Neutrophil (primary cell): ENCODE measurements at regions not wholly inside any gene's neighbourhood (a gene's known extent, or its start where the extent isn't known, plus 50 kb on each side); places are given as distances from the start of the nearest gene placed in this dataset.
"Not testable (repeated sequence)": the region's sequence is repeated elsewhere in the genome, so short reads cannot be mapped to it uniquely, and the experiment has no call there.

Source experiments
- H3K27ac ChIP-seq: fragments of 200-600 bp; sonication (generic); 2 replicates; pipeline ENCODE4 v1.5.1; 2016; ENCODE audit warnings: mild to moderate bottlenecking, moderate library complexity
- H3K27me3 ChIP-seq: fragments of 200-600 bp; sonication (generic); 2 replicates; pipeline ENCODE4 v1.6.0; 2016; ENCODE audit warnings: mild to moderate bottlenecking
- H3K36me3 ChIP-seq: fragments of 200-600 bp; sonication (generic); 2 replicates; pipeline ENCODE4 v1.5.1; 2017
- H3K4me1 ChIP-seq, 2 experiments: fragments of 200-600 bp in 1 of 2; sonication (generic) in 1 of 2; 1 replicate in 1 of 2; 2 replicates in 1 of 2; pipeline versions ENCODE4 v1.5.1 to v1.6.1; 2013 to 2016; ENCODE audit warnings: low read depth in 1 of 2, low read length in 1 of 2, mild to moderate bottlenecking in 1 of 2, moderate library complexity in 1 of 2; ENCODE audit not compliant: control insufficient read depth in 1 of 2, insufficient read depth in 1 of 2
- H3K4me3 ChIP-seq, 2 experiments: fragments of 200-600 bp in 1 of 2; sonication (generic) in 1 of 2; 1 replicate in 1 of 2; 2 replicates in 1 of 2; pipeline ENCODE4 v1.5.1; 2013 to 2016; ENCODE audit warnings: low read depth in 1 of 2, low read length in 1 of 2, mild to moderate bottlenecking in 1 of 2, moderate library complexity in 1 of 2
- H3K9me3 ChIP-seq: fragments of 200-600 bp; sonication (generic); 2 replicates; pipeline ENCODE4 v1.5.1; 2016
- TF ChIP-seq, protein P1 (sequence below): fragments of 200-600 bp; sonication (generic); IDR thresholded peaks from 2 replicates; pipeline ENCODE4 v1.5.1; 2016; ENCODE audit warnings: antibody characterized with exemption

DNA sequence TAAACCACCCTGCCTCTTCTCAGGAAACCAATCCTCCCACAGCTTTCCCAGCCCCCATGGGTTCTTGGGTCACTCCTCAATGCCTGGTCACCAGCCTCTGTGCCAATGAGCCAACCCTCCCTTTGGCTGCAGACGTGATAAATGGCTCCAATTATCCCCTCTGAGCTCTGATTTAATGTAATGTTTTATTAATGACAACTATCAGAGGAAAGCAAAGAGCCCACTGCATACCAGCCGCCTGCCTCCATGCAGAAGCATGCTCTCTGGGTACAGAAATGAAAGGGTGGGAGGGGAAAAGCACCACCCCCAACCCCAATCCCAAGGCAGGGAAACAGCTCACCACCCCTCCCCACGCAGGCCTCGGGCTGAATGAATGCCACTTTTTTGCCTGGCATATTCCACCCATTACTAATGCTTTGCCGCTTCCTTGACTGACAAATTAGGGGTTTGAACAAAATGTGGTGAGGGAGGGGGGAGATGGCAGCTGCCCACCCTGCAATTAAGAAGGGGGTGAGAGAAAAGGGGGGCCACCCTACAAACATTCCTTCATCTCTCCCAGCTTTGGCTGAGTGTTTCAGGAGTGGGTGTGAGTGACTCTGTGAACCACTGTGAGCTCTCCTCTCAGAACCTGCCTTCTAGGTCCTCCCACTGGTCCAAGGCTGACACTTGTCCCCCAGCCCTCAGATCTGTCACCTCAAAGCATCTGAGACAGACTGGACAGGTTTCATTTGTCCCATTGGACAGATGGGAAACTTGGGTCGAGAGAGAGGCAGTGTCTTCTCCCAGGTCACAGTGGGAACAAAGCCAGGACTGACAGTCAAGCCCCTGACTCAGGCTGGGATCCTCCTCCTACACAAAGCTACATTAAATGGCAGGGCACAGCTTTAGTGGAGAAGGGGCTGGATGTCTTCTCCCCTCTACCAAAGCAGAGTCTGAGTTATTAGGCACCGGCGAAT is 161.5 kb downstream of the TMEM132E start:
- TF ChIP-seq, protein P1, sequence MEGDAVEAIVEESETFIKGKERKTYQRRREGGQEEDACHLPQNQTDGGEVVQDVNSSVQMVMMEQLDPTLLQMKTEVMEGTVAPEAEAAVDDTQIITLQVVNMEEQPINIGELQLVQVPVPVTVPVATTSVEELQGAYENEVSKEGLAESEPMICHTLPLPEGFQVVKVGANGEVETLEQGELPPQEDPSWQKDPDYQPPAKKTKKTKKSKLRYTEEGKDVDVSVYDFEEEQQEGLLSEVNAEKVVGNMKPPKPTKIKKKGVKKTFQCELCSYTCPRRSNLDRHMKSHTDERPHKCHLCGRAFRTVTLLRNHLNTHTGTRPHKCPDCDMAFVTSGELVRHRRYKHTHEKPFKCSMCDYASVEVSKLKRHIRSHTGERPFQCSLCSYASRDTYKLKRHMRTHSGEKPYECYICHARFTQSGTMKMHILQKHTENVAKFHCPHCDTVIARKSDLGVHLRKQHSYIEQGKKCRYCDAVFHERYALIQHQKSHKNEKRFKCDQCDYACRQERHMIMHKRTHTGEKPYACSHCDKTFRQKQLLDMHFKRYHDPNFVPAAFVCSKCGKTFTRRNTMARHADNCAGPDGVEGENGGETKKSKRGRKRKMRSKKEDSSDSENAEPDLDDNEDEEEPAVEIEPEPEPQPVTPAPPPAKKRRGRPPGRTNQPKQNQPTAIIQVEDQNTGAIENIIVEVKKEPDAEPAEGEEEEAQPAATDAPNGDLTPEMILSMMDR = no peak
- H3K27me3 ChIP-seq = peaks cover 59% of the 10 kb centered on the region
- no peaks in the 10 kb centered on the region for H3K4me1 ChIP-seq
- H3K4me3 ChIP-seq = no peak overlapping the region
- H3K27ac ChIP-seq = no peak overlapping the region
- H3K36me3 ChIP-seq = no peaks in the 10 kb centered on the region
- H3K9me3 ChIP-seq = no peaks in the 10 kb centered on the region

DNA sequence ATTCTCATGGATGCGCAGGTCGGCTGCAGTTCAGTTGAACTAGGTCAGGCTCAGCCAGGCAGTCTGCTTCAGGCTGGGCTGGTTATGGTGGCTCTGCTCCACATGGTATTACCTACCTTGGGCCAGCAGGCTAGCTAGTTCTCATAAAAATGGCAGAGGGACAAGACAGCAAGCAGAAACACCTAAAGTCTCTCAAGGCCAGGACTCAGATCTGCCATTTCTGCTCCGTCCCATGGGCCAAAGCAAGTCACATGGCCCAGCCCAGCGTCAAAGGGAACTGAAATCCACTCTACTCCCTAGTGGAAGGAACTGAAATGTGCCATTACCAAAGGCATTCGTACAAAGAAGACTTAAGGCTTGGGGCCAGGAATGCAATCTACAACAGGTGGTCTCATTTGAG is 160.0 kb downstream of the TMEM132E start:
- Histone ChIP-seq H3K9me3 (no peaks in the 10 kb centered on the region), H3K27me3 (peaks cover 59% of the 10 kb centered on the region), H3K4me3 (no peak overlapping the region), H3K27ac (no peak overlapping the region), H3K4me1 (no peaks in the 10 kb centered on the region), H3K36me3 (no peaks in the 10 kb centered on the region)
- TF ChIP-seq, protein P1 = no peak

DNA sequence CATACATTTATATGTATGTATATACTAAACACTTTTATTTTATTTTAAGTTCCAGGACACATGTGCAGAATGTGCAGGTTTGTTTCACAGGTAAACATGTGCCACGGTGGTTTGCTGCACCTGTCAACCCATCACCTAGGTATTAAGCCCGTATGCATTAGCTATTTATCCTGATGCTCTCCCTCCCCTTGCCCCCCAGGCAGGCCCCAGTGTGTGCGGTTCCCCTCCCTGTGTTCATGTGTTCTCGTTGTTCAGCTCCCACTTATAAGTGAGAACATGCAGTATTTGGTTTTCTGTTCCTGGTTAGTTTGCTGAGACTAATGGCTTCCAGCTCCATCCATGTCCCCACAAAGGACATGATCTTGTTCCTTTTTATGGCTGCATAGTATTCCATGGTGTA is 158.3 kb downstream of the TMEM132E start:
- not testable (repeated sequence) for H3K27ac ChIP-seq, H3K36me3 ChIP-seq, H3K4me3 ChIP-seq

DNA sequence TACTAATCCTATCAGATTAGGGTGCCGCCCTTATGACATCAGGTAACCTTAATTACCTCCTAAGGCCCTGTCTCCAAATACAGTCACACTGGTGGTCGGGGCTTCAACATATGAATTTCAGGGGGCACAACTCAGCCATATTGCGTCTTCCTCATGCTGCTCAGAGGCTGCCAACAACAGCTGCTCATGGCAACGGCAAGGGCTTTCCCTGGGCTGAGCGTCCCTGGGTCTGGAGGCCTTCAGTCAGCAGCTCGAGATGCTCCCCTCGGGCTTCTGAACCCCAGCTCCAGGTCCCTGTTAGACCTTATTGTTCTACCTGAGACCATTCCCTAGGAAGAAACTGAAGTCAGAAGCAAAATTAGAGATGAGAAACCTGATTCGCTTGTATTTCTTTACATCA is 157.2 kb downstream of the TMEM132E start:
- Histone ChIP-seq H3K4me1 (no peaks in the 10 kb centered on the region), H3K27me3 (peaks cover 42% of the 10 kb centered on the region), H3K36me3 (no peaks in the 10 kb centered on the region), H3K27ac (no peak overlapping the region), H3K9me3 (no peaks in the 10 kb centered on the region), H3K4me3 (no peak overlapping the region)
- TF ChIP-seq, protein P1 = no peak

More for the DNA sequence above, 158.3 kb downstream of the TMEM132E start:
- not testable (repeated sequence) for H3K4me1 ChIP-seq, H3K9me3 ChIP-seq
- H3K27me3 ChIP-seq = peaks cover 53% of the 10 kb centered on the region

DNA sequence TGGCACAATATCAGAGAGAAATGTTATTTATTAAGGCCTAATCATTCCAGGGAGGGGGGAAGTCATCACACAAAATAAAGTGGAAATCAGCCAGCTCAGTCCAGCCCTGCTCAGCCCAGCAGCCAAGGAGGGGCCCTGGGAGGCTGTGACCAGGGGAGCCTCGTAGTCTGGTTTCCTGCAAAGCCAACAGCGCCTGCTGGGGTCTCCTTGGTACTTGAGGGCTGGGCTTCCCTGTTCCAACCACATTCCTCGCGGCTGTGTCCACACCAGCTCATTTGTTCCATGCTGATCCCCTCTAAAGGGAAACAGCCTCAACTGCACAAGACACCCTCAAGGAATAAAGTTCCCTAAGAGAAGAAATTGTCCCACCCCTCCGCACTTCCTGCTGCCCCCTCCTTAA is 154.0 kb downstream of the TMEM132E start:
- peaks cover 27% of the 10 kb centered on the region for H3K27me3 ChIP-seq
- no peaks in the 10 kb centered on the region for H3K4me1 ChIP-seq
- H3K9me3 ChIP-seq = no peaks in the 10 kb centered on the region

DNA sequence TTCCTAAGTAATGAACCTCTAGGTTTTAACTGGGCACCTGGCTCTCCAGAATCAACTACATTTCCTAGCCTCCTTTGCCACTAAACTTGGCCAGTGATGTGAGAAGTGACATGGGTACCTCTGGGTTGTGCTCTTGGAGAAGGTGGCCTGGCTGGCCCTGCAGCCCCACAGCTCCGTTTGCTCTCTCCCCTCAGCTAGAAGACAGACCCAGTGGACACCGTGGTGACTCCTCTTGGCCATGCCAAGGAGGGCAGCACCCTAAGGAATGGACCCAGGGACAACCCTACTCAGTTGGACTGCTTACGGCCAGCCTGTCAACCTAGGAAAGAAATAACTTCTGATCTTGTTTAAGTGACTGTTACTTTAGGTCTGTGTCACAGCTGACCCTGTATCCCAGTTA is 151.4 kb downstream of the TMEM132E start:
- Histone ChIP-seq H3K36me3 (no peaks in the 10 kb centered on the region), H3K27me3 (peaks cover 12% of the 10 kb centered on the region), H3K9me3 (no peaks in the 10 kb centered on the region), H3K4me1 (no peaks in the 10 kb centered on the region), H3K27ac (no peak overlapping the region), H3K4me3 (no peak overlapping the region)
- TF ChIP-seq, protein P1 = no peak

More for the DNA sequence above, 154.0 kb downstream of the TMEM132E start:
- TF ChIP-seq, protein P1 = no peak
- no peaks in the 10 kb centered on the region for H3K36me3 ChIP-seq
- H3K27ac ChIP-seq = no peak overlapping the region
- no peak overlapping the region for H3K4me3 ChIP-seq
